Ishikawa (cell line): ENCODE measurements at regions not wholly inside any gene's neighbourhood (a gene's known extent, or its start where the extent isn't known, plus 50 kb on each side); places are given as distances from the start of the nearest gene placed in this dataset.

Experiments used
- CEBPB ChIP-seq: IDR thresholded peaks from 2 replicates; pipeline ENCODE4 v1.6.1; 2012
- CREB1 ChIP-seq: IDR thresholded peaks from 2 replicates; pipeline ENCODE4 v1.6.1; 2012; ENCODE audit warnings: low read depth
- EGR1 ChIP-seq: IDR thresholded peaks from 2 replicates; pipeline ENCODE4 v1.6.1; 2012
- EP300 ChIP-seq: IDR thresholded peaks from 2 replicates; pipeline ENCODE4 v1.6.1; 2012; ENCODE audit warnings: borderline replicate concordance
- FOXM1 ChIP-seq: IDR thresholded peaks from 2 replicates; pipeline ENCODE4 v1.6.1; 2012; ENCODE audit warnings: low read depth, borderline replicate concordance
- NFIC ChIP-seq: IDR thresholded peaks from 2 replicates; pipeline ENCODE4 v1.6.1; 2012
- RAD21 ChIP-seq: IDR thresholded peaks from 2 replicates; pipeline ENCODE4 v1.6.1; 2012; ENCODE audit warnings: low read depth
- TAF1 ChIP-seq: IDR thresholded peaks from 2 replicates; pipeline ENCODE4 v1.6.1; 2012; ENCODE audit warnings: low read depth, mild to moderate bottlenecking
- TCF12 ChIP-seq: IDR thresholded peaks from 2 replicates; pipeline ENCODE4 v1.6.1; 2012; ENCODE audit warnings: low read depth
- TEAD4 ChIP-seq: IDR thresholded peaks from 2 replicates; pipeline ENCODE4 v1.6.1; 2012
- USF1 ChIP-seq: IDR thresholded peaks from 2 replicates; pipeline ENCODE4 v1.6.1; 2012
- YY1 ChIP-seq: IDR thresholded peaks from 2 replicates; pipeline ENCODE4 v1.6.1; 2012; ENCODE audit warnings: low read depth
- ZBTB7A ChIP-seq: IDR thresholded peaks from 2 replicates; pipeline ENCODE4 v1.6.1; 2012; ENCODE audit warnings: low read depth
- TF ChIP-seq, protein P1 (sequence below): IDR thresholded peaks from 2 replicates; pipeline ENCODE4 v1.6.1; 2012
- TF ChIP-seq, protein P2 (sequence below): IDR thresholded peaks from 2 replicates; pipeline ENCODE4 v1.6.1; 2012; ENCODE audit warnings: low read depth, mild to moderate bottlenecking

DNA sequence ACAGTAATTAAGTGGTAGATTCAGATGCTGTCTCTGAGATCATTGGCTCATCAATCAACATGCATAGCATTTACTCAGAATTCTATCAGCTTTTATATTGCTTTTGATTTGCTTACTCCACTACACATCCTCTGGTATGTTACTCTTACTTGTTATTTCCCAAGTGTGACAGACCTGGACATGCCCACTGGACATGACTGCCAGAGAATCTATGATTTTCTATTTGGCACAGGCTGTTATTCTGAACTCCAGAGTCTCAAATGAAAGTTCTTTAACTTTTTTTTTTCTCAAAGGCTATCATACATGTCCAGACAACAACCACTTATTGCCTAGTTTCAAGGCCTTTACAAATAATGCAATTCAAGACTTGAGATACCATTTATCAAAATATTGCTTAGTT, 116.1 kb upstream of the ARHGAP24 start:
- TF ChIP-seq EP300 (no peak), USF1 (no peak), ZBTB7A (no peak), YY1 (no peak), FOXM1 (no peak), RAD21 (no peak), TCF12 (no peak), NFIC (no peak), CEBPB (no peak), TAF1 (no peak), TEAD4 (no peak), CREB1 (no peak), EGR1 (no peak)
- TF ChIP-seq, protein P1, sequence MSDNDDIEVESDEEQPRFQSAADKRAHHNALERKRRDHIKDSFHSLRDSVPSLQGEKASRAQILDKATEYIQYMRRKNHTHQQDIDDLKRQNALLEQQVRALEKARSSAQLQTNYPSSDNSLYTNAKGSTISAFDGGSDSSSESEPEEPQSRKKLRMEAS: no peak
- TF ChIP-seq, protein P2, sequence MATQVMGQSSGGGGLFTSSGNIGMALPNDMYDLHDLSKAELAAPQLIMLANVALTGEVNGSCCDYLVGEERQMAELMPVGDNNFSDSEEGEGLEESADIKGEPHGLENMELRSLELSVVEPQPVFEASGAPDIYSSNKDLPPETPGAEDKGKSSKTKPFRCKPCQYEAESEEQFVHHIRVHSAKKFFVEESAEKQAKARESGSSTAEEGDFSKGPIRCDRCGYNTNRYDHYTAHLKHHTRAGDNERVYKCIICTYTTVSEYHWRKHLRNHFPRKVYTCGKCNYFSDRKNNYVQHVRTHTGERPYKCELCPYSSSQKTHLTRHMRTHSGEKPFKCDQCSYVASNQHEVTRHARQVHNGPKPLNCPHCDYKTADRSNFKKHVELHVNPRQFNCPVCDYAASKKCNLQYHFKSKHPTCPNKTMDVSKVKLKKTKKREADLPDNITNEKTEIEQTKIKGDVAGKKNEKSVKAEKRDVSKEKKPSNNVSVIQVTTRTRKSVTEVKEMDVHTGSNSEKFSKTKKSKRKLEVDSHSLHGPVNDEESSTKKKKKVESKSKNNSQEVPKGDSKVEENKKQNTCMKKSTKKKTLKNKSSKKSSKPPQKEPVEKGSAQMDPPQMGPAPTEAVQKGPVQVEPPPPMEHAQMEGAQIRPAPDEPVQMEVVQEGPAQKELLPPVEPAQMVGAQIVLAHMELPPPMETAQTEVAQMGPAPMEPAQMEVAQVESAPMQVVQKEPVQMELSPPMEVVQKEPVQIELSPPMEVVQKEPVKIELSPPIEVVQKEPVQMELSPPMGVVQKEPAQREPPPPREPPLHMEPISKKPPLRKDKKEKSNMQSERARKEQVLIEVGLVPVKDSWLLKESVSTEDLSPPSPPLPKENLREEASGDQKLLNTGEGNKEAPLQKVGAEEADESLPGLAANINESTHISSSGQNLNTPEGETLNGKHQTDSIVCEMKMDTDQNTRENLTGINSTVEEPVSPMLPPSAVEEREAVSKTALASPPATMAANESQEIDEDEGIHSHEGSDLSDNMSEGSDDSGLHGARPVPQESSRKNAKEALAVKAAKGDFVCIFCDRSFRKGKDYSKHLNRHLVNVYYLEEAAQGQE: no peak

DNA sequence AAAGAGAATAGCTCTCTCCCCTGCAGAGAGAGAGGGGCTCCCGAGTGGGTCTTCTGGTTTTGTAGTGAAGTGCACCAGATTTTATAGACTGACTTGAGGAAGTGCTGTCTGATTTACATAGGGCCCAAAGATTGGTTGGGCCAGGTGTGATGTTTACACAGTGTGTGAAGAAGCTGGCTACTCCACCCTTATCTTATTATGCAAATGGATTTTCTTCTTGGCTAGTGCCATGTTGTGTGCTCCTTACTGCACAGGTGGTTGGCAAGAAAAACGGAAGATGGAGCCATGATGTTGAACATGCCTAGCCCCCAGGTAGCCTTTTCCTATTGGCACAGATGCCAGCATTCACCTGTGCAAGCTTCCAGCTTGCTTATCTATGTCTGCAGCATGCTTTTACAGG, 112.4 kb upstream of the ARHGAP24 start:
- TF ChIP-seq EGR1 (no peak), NFIC (no peak), RAD21 (no peak), TCF12 (no peak), TAF1 (no peak), FOXM1 (no peak), ZBTB7A (no peak)
- TF ChIP-seq, protein P1: no peak

DNA sequence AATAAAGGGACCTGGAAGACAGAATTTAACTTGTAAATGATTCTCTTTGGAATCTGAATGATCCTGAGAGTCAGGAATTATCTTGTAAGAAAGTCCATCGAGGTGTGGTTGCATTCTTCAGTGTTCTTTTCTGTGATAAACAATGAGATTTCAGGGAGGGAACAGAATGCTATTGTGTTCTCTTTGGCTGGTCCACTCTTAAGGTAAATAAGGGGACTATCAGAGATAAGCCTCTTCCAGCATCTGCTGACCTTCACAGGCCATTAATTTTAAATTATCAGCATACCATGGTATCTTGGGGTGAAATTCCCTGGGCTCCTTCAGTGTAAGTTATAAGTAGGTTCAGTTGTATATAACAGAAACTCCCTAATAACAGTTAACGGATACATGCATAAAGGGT, 107.1 kb upstream of the ARHGAP24 start:
- TF ChIP-seq CREB1: no peak
- TF ChIP-seq, protein P2: no peak
- TF ChIP-seq TCF12: no peak
- TF ChIP-seq EP300: no peak
- TF ChIP-seq FOXM1: no peak
- TF ChIP-seq TAF1: no peak
- TF ChIP-seq TEAD4: no peak
- TF ChIP-seq YY1: no peak
- TF ChIP-seq, protein P1: no peak
- TF ChIP-seq USF1: no peak
- no peak for TF ChIP-seq CEBPB

DNA sequence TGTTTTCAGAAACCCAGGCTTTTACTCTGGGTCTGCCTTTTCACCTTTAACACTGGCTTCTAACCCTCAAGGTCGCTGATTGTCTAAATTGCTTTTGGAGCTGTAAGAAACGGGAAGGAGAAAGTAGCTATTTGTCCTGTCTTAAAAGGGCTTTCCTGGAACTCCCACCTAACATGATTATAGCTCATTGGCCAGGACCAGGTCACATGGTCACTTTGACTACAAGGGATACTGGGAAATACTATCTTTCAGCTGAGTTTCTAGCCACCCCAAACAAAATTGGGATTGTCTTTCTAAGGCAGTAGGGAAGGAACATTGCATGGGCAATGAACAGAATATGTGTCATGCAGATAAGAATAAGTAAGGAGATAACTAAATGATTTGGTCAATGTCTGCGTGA, 106.7 kb upstream of the ARHGAP24 start:
- TF ChIP-seq NFIC (no peak), EP300 (no peak), USF1 (peak; percentile 24; the same call in 1 of the 2 replicates), CREB1 (no peak)

GRCh38 chr4:85368932-85369331, 106.0 kb upstream of the ARHGAP24 start:
- TF ChIP-seq FOXM1 (no peak), RAD21 (no peak), EP300 (no peak), TEAD4 (no peak), TCF12 (no peak), NFIC (no peak), EGR1 (no peak), CEBPB (no peak), TAF1 (no peak), USF1 (no peak), YY1 (no peak), CREB1 (no peak), ZBTB7A (no peak)
- TF ChIP-seq, protein P2: no peak
- TF ChIP-seq, protein P1: no peak
